ENCODE measurements at regions not wholly inside any gene's neighbourhood (a gene's known extent, or its start where the extent isn't known, plus 50 kb on each side); places are given as distances from the start of the nearest gene placed in this dataset.

DNA sequence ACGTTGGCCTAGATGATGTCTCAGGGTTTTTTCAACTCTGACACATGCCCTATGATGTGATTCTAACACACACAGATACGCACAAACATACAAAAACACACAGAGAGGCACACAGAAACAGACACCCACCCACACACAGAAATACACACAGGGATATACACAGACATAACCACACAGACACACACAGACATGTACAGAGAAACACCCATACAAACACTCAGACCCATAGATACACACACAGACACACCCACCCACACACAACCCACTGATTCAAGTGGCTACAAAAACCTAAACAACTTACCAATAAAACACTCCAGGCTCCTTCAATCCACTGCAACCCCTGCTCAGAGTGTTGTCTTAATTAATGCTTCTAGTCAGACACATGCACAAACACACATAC is 244.6 kb upstream of the CCL2 start:
- TF ChIP-seq, protein P1, sequence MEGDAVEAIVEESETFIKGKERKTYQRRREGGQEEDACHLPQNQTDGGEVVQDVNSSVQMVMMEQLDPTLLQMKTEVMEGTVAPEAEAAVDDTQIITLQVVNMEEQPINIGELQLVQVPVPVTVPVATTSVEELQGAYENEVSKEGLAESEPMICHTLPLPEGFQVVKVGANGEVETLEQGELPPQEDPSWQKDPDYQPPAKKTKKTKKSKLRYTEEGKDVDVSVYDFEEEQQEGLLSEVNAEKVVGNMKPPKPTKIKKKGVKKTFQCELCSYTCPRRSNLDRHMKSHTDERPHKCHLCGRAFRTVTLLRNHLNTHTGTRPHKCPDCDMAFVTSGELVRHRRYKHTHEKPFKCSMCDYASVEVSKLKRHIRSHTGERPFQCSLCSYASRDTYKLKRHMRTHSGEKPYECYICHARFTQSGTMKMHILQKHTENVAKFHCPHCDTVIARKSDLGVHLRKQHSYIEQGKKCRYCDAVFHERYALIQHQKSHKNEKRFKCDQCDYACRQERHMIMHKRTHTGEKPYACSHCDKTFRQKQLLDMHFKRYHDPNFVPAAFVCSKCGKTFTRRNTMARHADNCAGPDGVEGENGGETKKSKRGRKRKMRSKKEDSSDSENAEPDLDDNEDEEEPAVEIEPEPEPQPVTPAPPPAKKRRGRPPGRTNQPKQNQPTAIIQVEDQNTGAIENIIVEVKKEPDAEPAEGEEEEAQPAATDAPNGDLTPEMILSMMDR (conservative IDR thresholded peaks at IDR 0.05; ENCODE audit: low read depth, low read length): no peak
- TF ChIP-seq EZH2 (IDR thresholded peaks at IDR 0.05; ENCODE audit: borderline replicate concordance, low read depth, low read length, poor library complexity, severe bottlenecking): no peak
